Activated CD8-positive, alpha-beta T cell treated with anti-CD3 and anti-CD28 coated beads for 36 hours (primary cell): ENCODE measurements at regions not wholly inside any gene's neighbourhood (a gene's known extent, or its start where the extent isn't known, plus 50 kb on each side); places are given as distances from the start of the nearest gene placed in this dataset.

Source experiments
- ATAC-seq: fragments of 200-7000 bp; cut with Tn5 transposase; one replicate; pipeline ENCODE4 v1.10.0; 2021; ENCODE audit warnings: mild to moderate bottlenecking, moderate library complexity
- CTCF ChIA-PET: fragments of 350-600 bp; sonication (Branson Sonifier 250); formaldehyde crosslinking; loops from one replicate; lab custom pipeline; 2021; ENCODE audit warnings: antibody characterized with exemption; lab: Charles Lee
- POLR2A ChIA-PET: fragments of 350-600 bp; sonication (Branson Sonifier 250); formaldehyde crosslinking; loops from one replicate; lab custom pipeline; 2021; ENCODE audit warnings: antibody characterized with exemption; lab: Charles Lee
- DNase-seq: peaks from one replicate; pipeline ENCODE4 v3.0.0-alpha.2; 2020
- H3K27ac Mint-ChIP-seq: one replicate; pipeline ENCODE4 v1.8.0; 2021; ENCODE audit warnings: mild to moderate bottlenecking, mixed read lengths
- H3K27me3 Mint-ChIP-seq: one replicate; pipeline ENCODE4 v1.8.0; 2021; ENCODE audit warnings: mixed read lengths
- H3K36me3 Mint-ChIP-seq: one replicate; pipeline ENCODE4 v1.8.0; 2021; ENCODE audit warnings: low read depth, mixed read lengths
- H3K4me1 Mint-ChIP-seq: one replicate; pipeline ENCODE4 v1.8.0; 2021; ENCODE audit warnings: low read depth, mixed read lengths
- H3K4me3 Mint-ChIP-seq: one replicate; pipeline ENCODE4 v1.8.0; 2021; ENCODE audit warnings: mild to moderate bottlenecking, moderate library complexity, mixed read lengths
- H3K9me3 Mint-ChIP-seq: one replicate; pipeline ENCODE4 v1.8.0; 2021; ENCODE audit warnings: mixed read lengths
- intact Hi-C: fragments of 100-400 bp; cut with micrococcal nuclease; formaldehyde crosslinking; loops from one replicate; pipeline ENCODE4 v1.10.0; 2022
- TF ChIP-seq, protein P1 (sequence below): fragments of 200-600 bp; IDR thresholded peaks from one replicate; pipeline ENCODE4 v1.8.0; 2022; ENCODE audit warnings: antibody characterized with exemption, mild to moderate bottlenecking

DNA sequence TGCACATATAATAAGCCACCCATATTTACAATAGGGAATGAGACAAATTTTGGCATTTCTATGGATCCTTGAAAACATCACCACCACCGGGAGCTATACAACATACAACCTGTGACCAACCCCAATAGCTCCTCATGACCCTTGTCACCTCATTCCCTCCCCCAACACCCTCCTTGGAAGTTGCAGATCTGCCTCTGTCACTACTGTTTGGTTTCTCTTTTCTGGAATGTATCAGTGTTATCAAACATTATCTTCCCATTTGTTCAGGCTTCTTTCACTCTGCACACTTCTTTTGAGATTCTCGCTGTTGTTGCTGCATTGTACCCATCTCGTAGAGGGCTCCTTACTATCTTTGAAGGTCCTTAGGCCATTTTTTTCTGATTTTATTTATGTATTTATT is 75.6 kb downstream of the ZNF280B start:
- H3K9me3 Mint-ChIP-seq = no peaks in the 10 kb centered on the region
- H3K36me3 Mint-ChIP-seq = no peaks in the 10 kb centered on the region
- H3K4me3 Mint-ChIP-seq = no peak overlapping the region
- ChIA-PET CTCF (interaction anchor here (0.7 to 4.6 kb wide), 5 partner anchors 11 to 334 kb away, joined by 3 to 21 read pairs (median 4); no protein-coding TSS in a partner anchor), POLR2A (no interaction called here)
- TF ChIP-seq, protein P1, sequence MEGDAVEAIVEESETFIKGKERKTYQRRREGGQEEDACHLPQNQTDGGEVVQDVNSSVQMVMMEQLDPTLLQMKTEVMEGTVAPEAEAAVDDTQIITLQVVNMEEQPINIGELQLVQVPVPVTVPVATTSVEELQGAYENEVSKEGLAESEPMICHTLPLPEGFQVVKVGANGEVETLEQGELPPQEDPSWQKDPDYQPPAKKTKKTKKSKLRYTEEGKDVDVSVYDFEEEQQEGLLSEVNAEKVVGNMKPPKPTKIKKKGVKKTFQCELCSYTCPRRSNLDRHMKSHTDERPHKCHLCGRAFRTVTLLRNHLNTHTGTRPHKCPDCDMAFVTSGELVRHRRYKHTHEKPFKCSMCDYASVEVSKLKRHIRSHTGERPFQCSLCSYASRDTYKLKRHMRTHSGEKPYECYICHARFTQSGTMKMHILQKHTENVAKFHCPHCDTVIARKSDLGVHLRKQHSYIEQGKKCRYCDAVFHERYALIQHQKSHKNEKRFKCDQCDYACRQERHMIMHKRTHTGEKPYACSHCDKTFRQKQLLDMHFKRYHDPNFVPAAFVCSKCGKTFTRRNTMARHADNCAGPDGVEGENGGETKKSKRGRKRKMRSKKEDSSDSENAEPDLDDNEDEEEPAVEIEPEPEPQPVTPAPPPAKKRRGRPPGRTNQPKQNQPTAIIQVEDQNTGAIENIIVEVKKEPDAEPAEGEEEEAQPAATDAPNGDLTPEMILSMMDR = no peak
- ATAC-seq (no peak), DNase-seq (no peak)
- intact Hi-C loops = no loop called here
- no peaks in the 10 kb centered on the region for H3K4me1 Mint-ChIP-seq
- H3K27ac Mint-ChIP-seq = no peak overlapping the region
- peaks cover 24% of the 10 kb centered on the region for H3K27me3 Mint-ChIP-seq

DNA sequence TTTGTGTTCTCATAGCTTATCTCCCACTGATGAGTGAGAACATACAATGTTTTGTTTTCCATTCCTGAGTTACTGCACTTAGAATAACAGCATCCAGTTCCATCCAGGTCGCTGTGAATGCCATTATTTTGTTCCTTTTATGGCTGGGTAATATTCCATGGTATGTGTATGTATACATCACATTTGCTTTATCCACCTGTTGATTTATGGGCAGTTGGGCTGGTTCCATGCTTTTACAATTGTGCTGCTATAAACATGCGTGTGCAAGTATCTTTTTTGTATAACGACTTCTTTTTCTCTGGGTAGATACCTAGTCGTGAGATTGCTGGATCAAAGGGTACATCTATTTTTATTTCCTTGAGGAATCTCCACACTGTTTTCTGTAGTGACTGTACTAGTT is 74.8 kb downstream of the ZNF280B start:
- ChIA-PET POLR2A (no interaction called here), CTCF (interaction anchor here (2.3 kb wide), 1 partner anchor 11 kb away, joined by 5 read pairs; no protein-coding TSS in a partner anchor)
- Mint-ChIP-seq H3K4me3 (no peak overlapping the region), H3K4me1 (no peaks in the 10 kb centered on the region), H3K27me3 (peaks cover 30% of the 10 kb centered on the region), H3K36me3 (no peaks in the 10 kb centered on the region), H3K9me3 (no peaks in the 10 kb centered on the region), H3K27ac (no peak overlapping the region)
- ATAC-seq (no peak), DNase-seq (no peak)
- intact Hi-C loops = no loop called here
- TF ChIP-seq, protein P1 = no peak
